Esophagus squamous epithelium (tissue), 5 donors: ENCODE measurements at regions not wholly inside any gene's neighbourhood (a gene's known extent, or its start where the extent isn't known, plus 50 kb on each side); places are given as distances from the start of the nearest gene placed in this dataset.
"Not testable (repeated sequence)": the region's sequence is repeated elsewhere in the genome, so short reads cannot be mapped to it uniquely, and the experiment has no call there.

Experiments
- DNase-seq: peaks from one replicate; lab custom pipeline; 2025; lab: John Stamatoyannopoulos, UW
- H3K27ac ChIP-seq, 4 donors: fragments of 200-600 bp; sonication (generic); one replicate each; pipeline ENCODE4 v1.5.1; 2016 to 2019; ENCODE audit warnings: mild to moderate bottlenecking in 1 of 4
- H3K27me3 ChIP-seq, 4 donors: fragments of 200-600 bp; sonication (generic); 1 replicate in 3 of 4; 2 replicates in 1 of 4; pipeline versions ENCODE4 v1.5.1 to v1.6.0; 2017 to 2021; ENCODE audit warnings: antibody characterized with exemption in 1 of 4
- H3K36me3 ChIP-seq, 3 donors: fragments of 200-600 bp; sonication (generic); one replicate each; pipeline ENCODE4 v1.5.1; 2016 to 2019
- H3K4me1 ChIP-seq, 3 donors: fragments of 200-600 bp; sonication (generic); one replicate each; pipeline ENCODE4 v1.5.1; 2017 to 2019
- H3K4me3 ChIP-seq, 4 donors: fragments of 200-600 bp; sonication (generic); 1 replicate in 3 of 4; 2 replicates in 1 of 4; pipeline ENCODE4 v1.5.1; 2016 to 2019; ENCODE audit warnings: mild to moderate bottlenecking in 2 of 4, moderate library complexity in 1 of 4
- H3K9me3 ChIP-seq, 3 donors: fragments of 200-600 bp; sonication (generic); one replicate each; pipeline ENCODE4 v1.5.1; 2016 to 2019
- CTCF ChIP-seq, 6 experiments: fragments of 450-650 bp in 4 of 6; fragments of 200-600 bp in 2 of 6; sonication (generic) in 2 of 6; IDR thresholded peaks; one replicate each; pipeline ENCODE4 v1.5.1; 2016 to 2019; ENCODE audit warnings: antibody characterized with exemption in 6 of 6, mild to moderate bottlenecking in 4 of 6, moderate library complexity in 4 of 6
- POLR2A ChIP-seq, 4 donors: fragments of 450-650 bp; IDR thresholded peaks; one replicate each; pipeline ENCODE4 v1.6.1; 2017; ENCODE audit warnings: antibody characterized with exemption in 4 of 4, mild to moderate bottlenecking in 4 of 4, moderate library complexity in 3 of 4
- WGBS, 2 donors: methylation state at CpG; one replicate each; pipeline ENCODE4 v1.1.5; 2018; 5-methylcytosine and 5-hydroxymethylcytosine counted together
- intact Hi-C: fragments of 100-400 bp; cut with DNase I; formaldehyde crosslinking; loops from one replicate; pipeline ENCODE4 v1.15.0; 2022
- donor health status: DM: yes; HTN: yes; CAD: no.

GRCh38 chr10:91090761-91091529, 129.5 kb upstream of the PCGF5 start:
- TF ChIP-seq POLR2A (IDR thresholded peaks at IDR 0.05) (no peak), CTCF (IDR thresholded peaks at IDR 0.05) (no peak)
- DNase-seq: no peak
- H3K9me3 ChIP-seq: peaks cover 0 to 12% (median 0%) of the 10 kb centered on the region in 3 donors
- no peaks in the 10 kb centered on the region for H3K4me1 ChIP-seq
- no peaks in the 10 kb centered on the region for H3K36me3 ChIP-seq
- no peak overlapping the region for H3K4me3 ChIP-seq
- H3K27me3 ChIP-seq: peaks cover 0 to 8% (median 0%) of the 10 kb centered on the region in 4 donors
- WGBS, 2 donors: 49 to 56% methylated on average over 5 of the region's 5 CpGs
- intact Hi-C loops: no loop called here
- no peak overlapping the region for H3K27ac ChIP-seq

- no peaks in the 10 kb centered on the region for H3K4me1 ChIP-seq
- H3K9me3 ChIP-seq: peaks cover 0 to 12% (median 0%) of the 10 kb centered on the region in 3 donors
- TF ChIP-seq POLR2A (IDR thresholded peaks at IDR 0.05) (no peak), CTCF (IDR thresholded peaks at IDR 0.05) (no peak)
- peaks cover 0 to 10% (median 0%) of the 10 kb centered on the region in 4 donors for H3K27me3 ChIP-seq
- WGBS, 2 donors: 81 to 90% methylated on average over 2 of the region's 2 CpGs
- no peak overlapping the region for H3K4me3 ChIP-seq
- no peak overlapping the region for H3K27ac ChIP-seq
- intact Hi-C loops: no loop called here
- DNase-seq: no peak
- no peaks in the 10 kb centered on the region for H3K36me3 ChIP-seq
Observed at GRCh38 chr10:91091780-91092179, 128.7 kb upstream of the PCGF5 start.

DNA sequence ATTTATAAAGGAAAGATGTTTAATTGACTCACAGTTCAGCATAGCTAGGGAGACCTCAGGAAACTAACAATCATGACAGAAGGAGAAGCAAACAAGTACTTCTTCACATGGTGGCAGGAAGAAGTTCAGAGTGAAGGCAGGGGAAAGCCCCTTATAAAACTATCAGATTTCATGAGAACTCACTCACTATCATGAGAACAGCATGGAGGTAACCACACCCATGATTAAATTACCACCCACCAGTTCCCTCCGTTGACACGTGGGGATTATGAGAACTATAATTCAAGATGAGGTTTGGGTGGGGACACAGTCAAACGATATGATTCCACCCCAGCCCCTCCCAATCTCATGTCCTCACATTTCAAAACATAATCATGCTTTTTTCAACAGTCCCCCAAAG, 124.2 kb upstream of the PCGF5 start:
- H3K9me3 ChIP-seq: peaks cover 0 to 29% (median 16%) of the 10 kb centered on the region in 3 donors
- H3K27me3 ChIP-seq: peaks cover 0 to 18% (median 0%) of the 10 kb centered on the region in 4 donors
- H3K27ac ChIP-seq: no peak overlapping the region
- H3K4me1 ChIP-seq: no peaks in the 10 kb centered on the region
- TF ChIP-seq CTCF (IDR thresholded peaks at IDR 0.05) (no peak), POLR2A (IDR thresholded peaks at IDR 0.05) (no peak)
- H3K36me3 ChIP-seq: no peaks in the 10 kb centered on the region
- WGBS, 2 donors: 45 to 52% methylated on average over 3 of the region's 3 CpGs
- no peak for DNase-seq
- no peak overlapping the region for H3K4me3 ChIP-seq
- intact Hi-C loops: no loop called here

DNA sequence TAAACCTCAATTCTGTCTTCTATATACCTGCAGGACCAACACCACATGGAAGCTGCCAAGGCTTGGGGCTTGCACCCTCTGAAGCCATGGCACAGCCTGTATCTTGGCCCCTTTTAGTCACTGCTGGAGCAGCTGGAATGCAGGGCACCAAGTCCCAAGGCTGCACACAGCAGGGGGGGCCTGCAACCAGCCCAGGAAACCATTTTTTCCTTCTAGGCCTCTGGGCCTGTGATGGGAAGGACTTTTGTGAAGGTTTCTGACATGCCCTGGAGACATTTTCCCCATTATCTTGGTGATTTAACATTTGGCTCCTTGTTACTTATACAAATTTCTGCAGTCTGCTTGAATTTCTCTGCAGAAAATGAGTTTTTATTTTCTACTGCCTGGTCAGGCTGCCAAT, 123.2 kb upstream of the PCGF5 start:
- TF ChIP-seq POLR2A (IDR thresholded peaks at IDR 0.05) (no peak), CTCF (IDR thresholded peaks at IDR 0.05) (no peak)
- Histone ChIP-seq H3K36me3 (no peaks in the 10 kb centered on the region), H3K27me3 (peaks cover 0 to 24% (median 0%) of the 10 kb centered on the region in 4 donors), H3K4me3 (no peak overlapping the region), H3K4me1 (no peaks in the 10 kb centered on the region), H3K9me3 (peaks cover 0 to 29% (median 16%) of the 10 kb centered on the region in 3 donors), H3K27ac (no peak overlapping the region)
- intact Hi-C loops: no loop called here
- DNase-seq: no peak

DNA sequence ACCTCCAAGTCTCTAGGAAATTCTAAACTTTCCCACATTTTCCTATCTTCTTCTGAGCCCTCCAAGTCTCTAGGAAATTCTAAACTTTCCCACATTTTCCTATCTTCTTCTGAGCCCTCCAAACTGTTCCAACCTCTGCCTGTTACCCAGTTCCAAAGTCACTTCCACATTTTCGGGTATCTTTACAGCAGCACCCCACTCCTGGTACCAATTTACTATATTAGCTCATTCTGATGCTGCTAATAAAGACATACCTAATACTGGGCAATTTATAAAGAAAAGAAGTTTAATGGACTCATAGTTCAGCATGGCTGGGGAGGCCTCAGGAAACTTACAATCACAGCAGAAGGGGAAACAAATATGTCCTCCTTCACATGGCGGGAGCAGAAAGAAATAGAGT, 122.4 kb upstream of the PCGF5 start:
- H3K4me3 ChIP-seq, intact Hi-C loops, H3K27ac ChIP-seq, H3K36me3 ChIP-seq, DNase-seq, H3K4me1 ChIP-seq: not testable (repeated sequence)
- Histone ChIP-seq H3K9me3 (peaks cover 0 to 26% (median 16%) of the 10 kb centered on the region in 3 donors), H3K27me3 (peaks cover 0 to 28% (median 0%) of the 10 kb centered on the region in 4 donors)
- 90 to 95% methylated on average over 2 of the region's 2 CpGs for WGBS, 2 donors
